ENCODE measurements at regions not wholly inside any gene's neighbourhood (a gene's known extent, or its start where the extent isn't known, plus 50 kb on each side); places are given as distances from the start of the nearest gene placed in this dataset.
"Not testable (repeated sequence)": the region's sequence is repeated elsewhere in the genome, so short reads cannot be mapped to it uniquely, and the experiment has no call there.

GRCh38 chr6:134551245-134551960, 233.5 kb upstream of the SGK1 start:
- DNase-seq (ENCODE audit: low read depth), result no peak

- no peak for DNase-seq (ENCODE audit: low read depth)
These were observed 232.7 kb upstream of the SGK1 start for GRCh38 chr6:134550604-134551003.

GRCh38 chr6:134549854-134550253, 231.9 kb upstream of the SGK1 start:
- DNase-seq (ENCODE audit: low read depth), result no peak

- DNase-seq (ENCODE audit: low read depth), result no peak
These were observed 229.2 kb upstream of the SGK1 start for GRCh38 chr6:134546962-134547645.

GRCh38 chr6:134544737-134545136, 226.8 kb upstream of the SGK1 start:
- no peak for DNase-seq (ENCODE audit: low read depth)

- DNase-seq (ENCODE audit: low read depth), result no peak
These were observed 225.2 kb upstream of the SGK1 start for GRCh38 chr6:134543128-134543527.

GRCh38 chr6:134541001-134541400, 223.1 kb upstream of the SGK1 start:
- no peak for DNase-seq (ENCODE audit: low read depth)

GRCh38 chr6:134539865-134540323, 222.0 kb upstream of the SGK1 start:
- no peak for DNase-seq (ENCODE audit: low read depth)

GRCh38 chr6:134537765-134538164, 219.9 kb upstream of the SGK1 start:
- DNase-seq (ENCODE audit: low read depth), result not testable (repeated sequence)

GRCh38 chr6:134537146-134537555, 219.2 kb upstream of the SGK1 start:
- DNase-seq (ENCODE audit: low read depth), result no peak

- no peak for DNase-seq (ENCODE audit: low read depth)
These were observed 217.9 kb upstream of the SGK1 start for GRCh38 chr6:134535831-134536230.

- DNase-seq (ENCODE audit: low read depth), result no peak
These were observed 216.8 kb upstream of the SGK1 start for GRCh38 chr6:134534708-134535149.

GRCh38 chr6:134533991-134534390, 216.1 kb upstream of the SGK1 start:
- DNase-seq (ENCODE audit: low read depth), result no peak

- no peak for DNase-seq (ENCODE audit: low read depth)
These were observed 215.0 kb upstream of the SGK1 start for GRCh38 chr6:134532694-134533624.

- no peak for DNase-seq (ENCODE audit: low read depth)
These were observed 213.7 kb upstream of the SGK1 start for GRCh38 chr6:134531611-134532010.

GRCh38 chr6:134531188-134531551, 213.3 kb upstream of the SGK1 start:
- DNase-seq (ENCODE audit: low read depth), result no peak

- DNase-seq (ENCODE audit: low read depth), result no peak
These were observed 212.0 kb upstream of the SGK1 start for GRCh38 chr6:134529921-134530320.

GRCh38 chr6:134529305-134529704, 211.4 kb upstream of the SGK1 start:
- no peak for DNase-seq (ENCODE audit: low read depth)

GRCh38 chr6:134527108-134527787, 209.3 kb upstream of the SGK1 start:
- DNase-seq (ENCODE audit: low read depth), result no peak

GRCh38 chr6:134525190-134525868, 207.4 kb upstream of the SGK1 start:
- no peak for DNase-seq (ENCODE audit: low read depth)

- no peak for DNase-seq (ENCODE audit: low read depth)
These were observed 206.2 kb upstream of the SGK1 start for GRCh38 chr6:134523903-134524650.

Data from stimulated activated CD8-positive, alpha-beta memory T cell treated with anti-CD3 and anti-CD28 coated beads, Interleukin-15, amount 100 ng/mL, for 1 hour (primary cell).